ENCODE measurements at regions not wholly inside any gene's neighbourhood (a gene's known extent, or its start where the extent isn't known, plus 50 kb on each side); places are given as distances from the start of the nearest gene placed in this dataset.

DNA sequence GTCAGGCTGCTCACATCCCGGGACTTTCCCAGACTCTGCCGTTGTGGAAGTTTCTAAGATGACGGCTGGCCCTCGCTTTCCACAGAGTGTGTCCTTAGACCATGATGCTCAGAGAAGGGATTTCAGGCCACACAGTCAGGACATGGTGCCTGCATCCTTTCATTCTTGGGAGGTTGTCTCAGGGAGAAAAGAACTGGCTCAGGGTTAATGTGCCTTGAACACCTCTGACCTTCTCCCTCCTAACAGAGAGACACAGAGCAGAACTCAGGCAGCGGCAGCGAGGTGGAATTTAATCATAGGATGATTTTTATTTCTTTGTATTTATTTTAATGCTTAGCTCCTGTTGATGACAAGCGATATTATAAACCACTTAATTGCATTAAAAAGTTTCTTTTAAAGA, 96.9 kb upstream of the ATP2B2 start:
- TF ChIP-seq, protein P1, sequence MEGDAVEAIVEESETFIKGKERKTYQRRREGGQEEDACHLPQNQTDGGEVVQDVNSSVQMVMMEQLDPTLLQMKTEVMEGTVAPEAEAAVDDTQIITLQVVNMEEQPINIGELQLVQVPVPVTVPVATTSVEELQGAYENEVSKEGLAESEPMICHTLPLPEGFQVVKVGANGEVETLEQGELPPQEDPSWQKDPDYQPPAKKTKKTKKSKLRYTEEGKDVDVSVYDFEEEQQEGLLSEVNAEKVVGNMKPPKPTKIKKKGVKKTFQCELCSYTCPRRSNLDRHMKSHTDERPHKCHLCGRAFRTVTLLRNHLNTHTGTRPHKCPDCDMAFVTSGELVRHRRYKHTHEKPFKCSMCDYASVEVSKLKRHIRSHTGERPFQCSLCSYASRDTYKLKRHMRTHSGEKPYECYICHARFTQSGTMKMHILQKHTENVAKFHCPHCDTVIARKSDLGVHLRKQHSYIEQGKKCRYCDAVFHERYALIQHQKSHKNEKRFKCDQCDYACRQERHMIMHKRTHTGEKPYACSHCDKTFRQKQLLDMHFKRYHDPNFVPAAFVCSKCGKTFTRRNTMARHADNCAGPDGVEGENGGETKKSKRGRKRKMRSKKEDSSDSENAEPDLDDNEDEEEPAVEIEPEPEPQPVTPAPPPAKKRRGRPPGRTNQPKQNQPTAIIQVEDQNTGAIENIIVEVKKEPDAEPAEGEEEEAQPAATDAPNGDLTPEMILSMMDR (IDR thresholded peaks at IDR 0.05 in 8 of 11, conservative IDR thresholded peaks at IDR 0.05 in 3 of 11), result no peak
- TF ChIP-seq POLR2AphosphoS5 (IDR thresholded peaks at IDR 0.05), result no peak
- TF ChIP-seq POLR2A (IDR thresholded peaks at IDR 0.05), result no peak
- Histone ChIP-seq H3K4me3 (no peak overlapping the region), H3K27ac (no peak overlapping the region), H3K4me1 (peaks cover 0 to 15% (median 3%) of the 10 kb centered on the region in 6 donors), H3K36me3 (no peaks in the 10 kb centered on the region), H3K27me3 (replicated peaks in 1 of 7) (peaks cover 0 to 30% (median 0%) of the 10 kb centered on the region in 7 donors), H3K9me3 (no peaks in the 10 kb centered on the region)
- DNase-seq, result no peak
- intact Hi-C loops (cut with DNase I; ENCODE audit: low total_unique reads), result no loop called here
- 73 to 85% (median 81%) methylated on average over 7 of the region's 7 CpGs for WGBS, 5 donors

DNA sequence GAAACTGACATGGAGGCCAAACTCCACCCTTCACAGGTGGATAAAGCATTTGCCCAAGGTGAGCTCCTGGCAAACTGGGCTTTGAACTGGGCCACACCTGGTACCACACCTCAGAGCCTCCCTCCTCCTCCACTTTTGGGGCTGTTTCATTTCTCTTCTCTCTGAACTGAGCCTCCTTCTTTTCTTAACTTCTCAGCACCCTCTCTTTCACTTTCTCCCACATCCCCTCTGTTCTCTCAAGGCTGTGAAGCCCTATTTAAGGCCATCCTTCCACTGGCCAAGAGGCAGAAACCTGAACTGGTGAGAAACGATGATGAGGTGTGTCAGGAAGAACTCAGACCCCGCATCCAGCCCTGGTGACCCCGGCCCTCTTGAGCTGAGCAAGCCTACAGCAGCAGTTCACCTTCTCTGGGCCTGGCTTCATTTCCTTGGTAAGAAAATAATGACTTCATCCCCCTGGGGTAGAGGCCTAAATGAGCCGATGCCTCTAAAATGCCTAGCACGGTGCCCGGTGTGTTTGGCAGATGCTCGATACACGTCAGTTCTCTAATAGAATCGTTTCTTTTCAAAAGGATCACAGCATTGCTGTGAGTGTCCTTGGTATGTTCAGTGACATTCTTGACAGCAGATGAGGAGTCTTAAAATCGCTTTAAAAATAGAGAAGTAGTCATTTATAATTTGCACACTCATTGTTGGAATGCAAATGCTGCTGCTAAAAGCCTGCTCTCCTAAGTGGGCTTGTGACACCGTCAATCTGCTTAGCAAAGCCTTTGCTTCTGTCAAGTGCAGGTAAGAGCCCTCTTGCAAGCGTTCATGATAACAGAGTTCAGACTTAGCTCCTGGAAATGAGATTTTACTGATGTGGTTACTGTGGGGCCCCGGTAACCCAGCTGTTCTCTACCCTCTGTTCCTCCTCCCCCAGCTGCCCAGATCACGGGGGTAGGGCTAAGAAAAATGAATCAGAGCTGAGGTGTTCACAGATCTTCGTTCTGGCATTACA, 97.7 kb upstream of the ATP2B2 start:
- intact Hi-C loops (cut with DNase I; ENCODE audit: low total_unique reads), result no loop called here
- Histone ChIP-seq H3K27ac (no peak overlapping the region), H3K27me3 (replicated peaks in 1 of 7) (peaks cover 0 to 27% (median 0%) of the 10 kb centered on the region in 7 donors), H3K9me3 (no peaks in the 10 kb centered on the region), H3K4me1 (peaks cover 0 to 15% (median 3%) of the 10 kb centered on the region in 6 donors), H3K4me3 (no peak overlapping the region), H3K36me3 (no peaks in the 10 kb centered on the region)
- peak; percentile 59 for DNase-seq
- TF ChIP-seq, protein P1 (IDR thresholded peaks at IDR 0.05 in 8 of 11, conservative IDR thresholded peaks at IDR 0.05 in 3 of 11), result no peak
- TF ChIP-seq POLR2A (IDR thresholded peaks at IDR 0.05) (no peak), POLR2AphosphoS5 (IDR thresholded peaks at IDR 0.05) (no peak)
- 45 to 56% (median 52%) methylated on average over 15 of the region's 15 CpGs for WGBS, 5 donors

DNA sequence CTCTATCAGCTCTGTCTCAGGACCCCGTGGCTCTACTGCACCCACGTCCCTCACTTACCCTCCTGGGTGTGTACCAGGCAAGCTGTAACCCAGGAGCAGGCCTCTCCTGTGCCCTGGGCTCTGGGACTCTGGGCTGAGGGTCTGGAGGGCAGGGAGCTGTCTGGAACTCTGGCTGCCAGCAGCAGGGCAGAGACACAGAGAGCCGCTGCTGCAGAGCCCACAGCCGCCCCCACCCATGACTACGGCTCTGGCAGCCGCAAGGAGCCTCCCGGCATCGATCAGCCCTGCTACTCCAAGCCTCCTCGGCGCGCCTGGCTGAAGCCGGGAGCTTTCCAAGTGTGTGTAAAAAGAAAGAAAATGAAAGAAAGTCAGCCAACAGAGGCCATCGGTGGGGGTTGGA, 103.7 kb upstream of the ATP2B2 start:
- Histone ChIP-seq H3K9me3 (peaks cover 0 to 23% (median 18%) of the 10 kb centered on the region in 8 donors), H3K27ac (no peak overlapping the region), H3K4me3 (no peak overlapping the region), H3K36me3 (no peaks in the 10 kb centered on the region), H3K4me1 (peaks cover 0 to 3% (median 0%) of the 10 kb centered on the region in 6 donors), H3K27me3 (replicated peaks in 1 of 7) (peaks cover 0 to 44% (median 0%) of the 10 kb centered on the region in 7 donors)
- WGBS, 5 donors, result 45 to 65% (median 60%) methylated on average over 10 to 13 of the region's 13 CpGs
- TF ChIP-seq, protein P1 (IDR thresholded peaks at IDR 0.05 in 8 of 11, conservative IDR thresholded peaks at IDR 0.05 in 3 of 11), result no peak
- TF ChIP-seq POLR2A (IDR thresholded peaks at IDR 0.05) (no peak), POLR2AphosphoS5 (IDR thresholded peaks at IDR 0.05) (no peak)
- DNase-seq, result peak; percentile 62
- intact Hi-C loops (cut with DNase I; ENCODE audit: low total_unique reads), result no loop called here

DNA sequence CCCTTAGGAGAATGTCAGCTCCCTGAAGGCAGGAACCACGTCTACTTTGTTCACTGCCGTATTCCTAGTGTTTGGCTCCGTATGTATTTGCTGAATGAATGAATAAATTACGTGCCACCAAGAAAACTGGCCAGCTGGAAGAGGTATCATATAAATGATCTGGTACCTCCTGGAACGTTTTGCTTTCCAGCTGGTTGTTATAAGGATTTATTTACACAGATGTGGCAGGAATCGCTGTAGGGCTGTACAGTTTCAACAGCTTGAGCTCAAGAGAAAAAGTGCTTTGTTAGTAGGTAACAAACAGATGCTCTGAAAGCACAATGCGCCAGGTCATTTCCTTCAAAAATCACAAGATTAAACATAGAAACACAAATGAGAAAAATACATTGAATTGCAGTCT, 108.8 kb upstream of the ATP2B2 start:
- H3K9me3 ChIP-seq, result peaks cover 0 to 29% (median 18%) of the 10 kb centered on the region in 8 donors
- no peaks in the 10 kb centered on the region for H3K36me3 ChIP-seq
- H3K27me3 ChIP-seq (replicated peaks in 1 of 7), result peaks cover 0 to 39% (median 0%) of the 10 kb centered on the region in 7 donors
- peaks cover 0 to 3% (median 0%) of the 10 kb centered on the region in 6 donors for H3K4me1 ChIP-seq
- DNase-seq, result no peak
- H3K4me3 ChIP-seq, result no peak overlapping the region
- H3K27ac ChIP-seq, result no peak overlapping the region
- 78 to 84% (median 81%) methylated on average over 7 of the region's 7 CpGs for WGBS, 5 donors
- intact Hi-C loops (cut with DNase I; ENCODE audit: low total_unique reads), result no loop called here
- TF ChIP-seq POLR2AphosphoS5 (IDR thresholded peaks at IDR 0.05) (no peak), POLR2A (IDR thresholded peaks at IDR 0.05) (no peak)
- TF ChIP-seq, protein P1 (IDR thresholded peaks at IDR 0.05 in 8 of 11, conservative IDR thresholded peaks at IDR 0.05 in 3 of 11), result no peak
